ENCODE measurements at regions not wholly inside any gene's neighbourhood (a gene's known extent, or its start where the extent isn't known, plus 50 kb on each side); places are given as distances from the start of the nearest gene placed in this dataset.

DNA sequence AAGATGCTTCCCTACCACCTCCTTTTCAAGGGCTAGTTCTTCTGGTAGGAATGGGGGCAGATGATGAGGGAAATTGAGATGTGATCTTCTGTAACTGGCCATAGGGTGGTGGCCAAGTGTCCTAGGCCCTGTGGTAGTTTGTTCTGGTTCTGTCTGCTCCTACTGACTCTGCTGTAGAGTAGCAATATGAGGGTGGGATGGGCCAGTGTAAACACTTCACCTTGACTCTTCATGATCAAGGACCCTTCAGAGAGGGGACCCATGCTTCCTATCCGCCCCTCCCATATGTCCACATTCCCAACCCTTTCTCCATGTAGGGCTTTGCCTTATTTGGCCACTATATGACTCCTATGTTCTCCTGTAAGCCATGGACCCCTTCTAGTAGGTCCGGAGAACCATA, 230.3 kb upstream of the SESN3 start:
- TF ChIP-seq, protein P1, sequence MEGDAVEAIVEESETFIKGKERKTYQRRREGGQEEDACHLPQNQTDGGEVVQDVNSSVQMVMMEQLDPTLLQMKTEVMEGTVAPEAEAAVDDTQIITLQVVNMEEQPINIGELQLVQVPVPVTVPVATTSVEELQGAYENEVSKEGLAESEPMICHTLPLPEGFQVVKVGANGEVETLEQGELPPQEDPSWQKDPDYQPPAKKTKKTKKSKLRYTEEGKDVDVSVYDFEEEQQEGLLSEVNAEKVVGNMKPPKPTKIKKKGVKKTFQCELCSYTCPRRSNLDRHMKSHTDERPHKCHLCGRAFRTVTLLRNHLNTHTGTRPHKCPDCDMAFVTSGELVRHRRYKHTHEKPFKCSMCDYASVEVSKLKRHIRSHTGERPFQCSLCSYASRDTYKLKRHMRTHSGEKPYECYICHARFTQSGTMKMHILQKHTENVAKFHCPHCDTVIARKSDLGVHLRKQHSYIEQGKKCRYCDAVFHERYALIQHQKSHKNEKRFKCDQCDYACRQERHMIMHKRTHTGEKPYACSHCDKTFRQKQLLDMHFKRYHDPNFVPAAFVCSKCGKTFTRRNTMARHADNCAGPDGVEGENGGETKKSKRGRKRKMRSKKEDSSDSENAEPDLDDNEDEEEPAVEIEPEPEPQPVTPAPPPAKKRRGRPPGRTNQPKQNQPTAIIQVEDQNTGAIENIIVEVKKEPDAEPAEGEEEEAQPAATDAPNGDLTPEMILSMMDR (IDR thresholded peaks at IDR 0.05): no peak
- TF ChIP-seq EP300 (IDR thresholded peaks at IDR 0.05) (no peak), POLR2A (IDR thresholded peaks at IDR 0.05) (no peak)

All from ovary (tissue), 3 donors.